ENCODE measurements at regions not wholly inside any gene's neighbourhood (a gene's known extent, or its start where the extent isn't known, plus 50 kb on each side); places are given as distances from the start of the nearest gene placed in this dataset.
A peak's percentile ranks its signal among the peaks of the same experiment; 100 is the strongest.
"Not testable (repeated sequence)": the region's sequence is repeated elsewhere in the genome, so short reads cannot be mapped to it uniquely, and the experiment has no call there.

DNA sequence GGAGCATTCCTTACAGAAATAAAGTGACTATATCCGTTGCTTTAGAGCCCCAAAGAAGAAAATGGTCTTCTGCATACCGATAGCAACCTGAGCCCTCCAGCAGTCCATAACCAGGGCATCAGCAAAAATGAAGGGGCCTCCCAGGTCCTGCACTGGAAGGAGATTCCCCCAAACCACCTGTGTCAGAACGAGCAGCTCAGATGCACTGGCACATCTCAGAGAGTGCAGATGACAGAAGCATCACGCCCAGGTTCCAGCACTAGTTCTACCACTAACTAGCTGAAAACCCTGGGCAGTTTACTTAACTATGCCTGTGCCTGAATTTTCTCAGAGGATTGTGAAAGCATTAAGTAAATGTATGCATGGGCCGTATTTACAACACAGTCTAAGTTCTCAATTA, 466.7 kb upstream of the MYT1L start:
- DNase-seq (ENCODE audit: low spot score) = no peak

DNA sequence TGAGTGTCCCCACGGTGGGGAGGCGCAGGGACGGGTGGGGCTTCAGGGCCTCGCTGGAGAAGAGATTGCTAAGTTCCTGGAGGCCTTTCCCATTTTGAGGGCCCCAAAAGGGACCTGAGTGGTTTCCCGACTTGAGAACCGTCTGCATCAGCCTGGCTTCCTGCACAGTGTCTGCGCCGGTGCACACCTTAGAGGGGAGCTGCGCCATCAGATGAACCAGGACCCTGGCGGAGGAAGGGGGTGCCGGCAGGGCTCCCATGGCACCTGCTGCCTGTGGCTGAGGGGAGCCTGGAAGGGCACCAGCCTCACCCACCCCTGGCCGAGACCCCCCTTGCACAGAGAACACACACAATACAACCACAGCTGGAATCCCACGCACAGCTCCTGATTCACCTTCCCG, 465.1 kb upstream of the MYT1L start:
- no peak for DNase-seq (ENCODE audit: low spot score)

GRCh38 chr2:2795438-2796091, 464.5 kb upstream of the MYT1L start:
- no peak for DNase-seq (ENCODE audit: low spot score)

GRCh38 chr2:2793925-2794560, 463.0 kb upstream of the MYT1L start:
- DNase-seq (ENCODE audit: low spot score) = no peak

- no peak for DNase-seq (ENCODE audit: low spot score)
Observed at GRCh38 chr2:2793514-2793913, 462.4 kb upstream of the MYT1L start.

DNA sequence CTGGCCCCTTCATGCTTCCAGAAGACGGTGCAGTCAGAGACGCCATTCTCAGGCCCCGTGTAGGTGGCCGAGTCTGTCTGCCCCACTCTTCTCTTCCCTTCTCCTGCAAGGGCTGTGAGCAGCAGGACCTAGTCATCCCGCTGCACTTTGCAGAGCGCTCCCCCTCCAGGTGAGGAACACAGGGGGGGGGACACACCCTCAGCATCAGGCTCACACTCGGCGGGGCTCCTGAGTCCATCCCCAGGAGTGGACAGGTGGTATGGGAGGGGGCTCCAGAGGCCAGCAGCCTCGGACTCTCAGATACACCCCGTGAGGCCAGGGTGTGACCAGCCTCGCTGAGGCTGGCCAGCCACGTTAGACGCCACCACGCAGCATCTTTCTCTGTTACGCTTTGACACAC, 460.5 kb upstream of the MYT1L start:
- no peak for DNase-seq (ENCODE audit: low spot score)

- no peak for DNase-seq (ENCODE audit: low spot score)
Observed at GRCh38 chr2:2791031-2791430, 460.0 kb upstream of the MYT1L start.

GRCh38 chr2:2788076-2788475, 457.0 kb upstream of the MYT1L start:
- DNase-seq (ENCODE audit: low spot score) = no peak

DNA sequence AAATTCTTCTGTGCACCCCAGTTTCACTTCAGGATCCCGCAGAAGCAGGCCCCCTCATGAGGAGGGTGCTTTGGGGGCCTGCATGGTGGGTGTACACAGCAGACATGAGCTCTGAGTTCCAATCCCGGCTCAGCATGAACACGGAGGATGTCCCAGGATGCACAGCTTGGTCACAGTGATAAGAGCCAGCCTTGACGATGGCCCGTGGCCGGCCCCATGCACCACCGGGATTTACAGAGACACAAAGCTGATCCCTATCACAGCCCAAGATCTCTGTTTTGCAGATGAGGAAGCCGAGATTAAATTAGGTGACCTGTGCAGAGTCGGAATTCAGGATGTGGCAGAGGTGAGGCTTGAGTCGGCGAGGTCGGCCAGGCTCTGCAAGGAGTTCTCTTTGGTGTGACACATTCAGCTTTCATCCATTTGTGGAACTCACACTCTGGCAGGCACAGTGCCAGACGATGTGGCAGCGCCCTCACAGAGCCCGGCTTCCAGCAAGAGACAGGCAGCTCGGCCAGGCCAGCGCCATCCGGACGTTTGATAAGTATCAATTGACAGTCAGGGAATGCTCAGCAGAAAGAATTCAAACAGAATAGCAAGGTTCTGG, 456.3 kb upstream of the MYT1L start:
- no peak for DNase-seq (ENCODE audit: low spot score)

GRCh38 chr2:2782007-2782406, 450.9 kb upstream of the MYT1L start:
- no peak for DNase-seq (ENCODE audit: low spot score)

DNA sequence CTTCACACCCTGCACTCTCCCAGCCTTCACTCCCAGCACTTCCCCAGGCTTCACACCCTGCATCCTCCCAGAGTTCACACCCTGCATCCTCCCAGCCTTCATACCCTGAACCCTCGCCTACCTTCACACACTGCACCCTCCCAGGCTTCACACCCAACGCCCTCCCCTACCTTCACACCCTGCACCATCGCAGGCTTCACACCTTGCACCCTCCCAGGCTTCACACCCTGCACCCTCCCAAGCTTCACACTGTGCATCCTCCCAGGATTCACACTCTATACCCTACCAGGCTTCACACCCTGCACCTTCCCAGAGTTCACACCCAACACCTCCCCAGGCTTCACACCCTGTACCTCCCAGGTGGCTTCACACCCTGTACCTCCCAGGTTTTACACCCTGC, 448.7 kb upstream of the MYT1L start:
- no peak for DNase-seq (ENCODE audit: low spot score)

- no peak for DNase-seq (ENCODE audit: low spot score)
Observed at GRCh38 chr2:2777876-2778275, 446.8 kb upstream of the MYT1L start.

DNA sequence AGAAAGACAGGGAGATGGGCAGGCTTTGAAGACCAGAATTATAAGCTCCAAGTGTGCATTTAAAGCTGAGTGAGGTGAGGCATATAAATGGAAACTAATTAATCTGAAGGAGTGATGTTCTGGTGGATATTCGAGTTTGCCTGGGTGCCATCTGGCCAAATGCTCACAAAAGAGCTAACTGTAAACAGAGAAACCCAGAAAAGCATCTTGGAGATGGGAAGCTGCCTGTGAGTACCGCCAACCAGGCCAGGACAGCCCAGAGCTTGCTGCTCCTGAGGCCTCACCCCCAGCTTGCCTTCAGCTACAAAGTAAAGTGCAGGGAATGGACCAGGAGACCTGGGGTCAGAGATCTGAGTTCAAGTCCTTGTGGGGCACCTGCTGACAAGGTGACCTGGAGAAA, 446.1 kb upstream of the MYT1L start:
- DNase-seq (ENCODE audit: low spot score) = no peak

GRCh38 chr2:2775018-2775417, 443.9 kb upstream of the MYT1L start:
- no peak for DNase-seq (ENCODE audit: low spot score)

- DNase-seq (ENCODE audit: low spot score) = no peak
Observed at GRCh38 chr2:2773692-2774091, 442.6 kb upstream of the MYT1L start.

GRCh38 chr2:2773080-2773479, 442.0 kb upstream of the MYT1L start:
- DNase-seq (ENCODE audit: low spot score) = not testable (repeated sequence)

DNA sequence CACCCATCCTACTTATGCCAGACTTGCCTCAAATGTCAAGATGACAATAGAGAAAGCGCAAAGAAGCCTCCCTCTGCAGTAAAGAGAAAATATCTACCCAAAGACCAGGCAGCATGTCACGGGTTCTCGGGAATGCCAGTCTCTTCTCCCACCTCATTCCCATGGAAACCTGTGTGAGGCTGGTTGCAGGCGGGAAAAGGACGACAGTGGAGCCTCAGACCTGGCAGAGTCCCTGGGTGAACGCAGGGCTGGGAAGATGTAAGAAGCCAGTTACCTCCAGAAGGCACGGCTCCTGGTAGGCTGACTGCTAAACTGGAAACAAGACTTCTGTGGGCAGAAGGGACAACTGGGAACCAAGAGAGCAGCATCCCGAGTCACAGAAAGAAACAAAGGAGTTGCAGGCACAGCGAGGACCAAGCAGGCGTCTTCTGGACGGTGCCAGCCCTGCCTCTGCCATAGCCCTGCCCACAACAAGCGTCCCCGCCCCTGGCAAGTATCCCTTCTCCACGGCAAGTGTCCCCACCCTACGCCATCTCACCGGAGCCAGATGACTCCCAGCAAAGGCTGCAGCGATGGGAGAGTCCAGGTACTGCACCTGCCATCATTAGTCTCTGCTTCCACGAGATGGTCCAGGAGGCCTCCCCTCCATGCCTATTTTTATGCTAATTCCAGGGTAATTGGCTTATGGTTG, 440.8 kb upstream of the MYT1L start:
- no peak for DNase-seq (ENCODE audit: low spot score)

DNA sequence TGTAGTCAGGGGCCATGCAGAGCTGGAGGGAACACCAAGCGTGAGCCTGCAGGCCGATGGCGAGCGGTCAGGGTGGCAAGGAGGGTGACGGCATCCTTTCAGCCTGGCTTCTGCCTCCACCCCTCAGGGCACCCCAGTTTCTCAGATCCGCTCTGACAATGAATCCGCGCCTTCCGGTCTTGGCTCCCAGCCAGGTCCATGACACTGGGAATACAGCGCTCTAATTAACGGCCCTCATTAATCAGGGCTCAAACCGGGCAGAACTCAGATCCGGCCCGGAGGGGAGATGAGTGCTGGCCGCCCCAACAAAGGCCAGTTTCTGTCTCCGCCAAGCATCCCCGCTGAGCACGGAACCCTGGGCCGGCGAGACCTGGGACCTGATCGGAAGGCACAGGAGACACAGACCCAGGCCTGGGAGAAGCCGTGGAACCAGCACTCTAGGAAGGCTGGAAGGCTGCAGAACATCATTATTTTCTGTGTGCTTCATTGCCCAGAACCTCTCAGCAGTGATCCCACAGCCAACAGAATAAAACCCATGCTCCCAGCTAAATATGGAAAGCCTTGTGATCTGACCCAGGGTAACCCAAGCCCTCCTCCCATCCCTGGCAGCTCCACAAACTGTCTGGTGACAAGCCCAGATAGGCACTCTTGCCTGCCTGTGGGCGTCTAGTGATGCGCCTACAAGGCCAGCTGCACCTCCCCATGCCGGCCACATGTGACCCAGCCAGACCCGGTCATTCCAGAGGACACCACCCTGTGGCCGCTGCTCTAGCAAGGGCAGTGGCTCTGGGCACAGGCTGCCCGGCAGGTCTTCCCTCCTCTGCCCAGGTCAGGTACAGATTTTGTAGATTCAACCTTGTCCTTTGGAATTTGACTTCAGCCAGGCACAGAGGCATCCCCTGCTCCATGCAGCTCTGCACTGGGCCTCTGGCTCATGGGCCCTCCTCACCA, 438.7 kb upstream of the MYT1L start:
- DNase-seq (ENCODE audit: low spot score) = peak; percentile 60

- DNase-seq (ENCODE audit: low spot score) = no peak
Observed at GRCh38 chr2:2768476-2768875, 437.4 kb upstream of the MYT1L start.

DNA sequence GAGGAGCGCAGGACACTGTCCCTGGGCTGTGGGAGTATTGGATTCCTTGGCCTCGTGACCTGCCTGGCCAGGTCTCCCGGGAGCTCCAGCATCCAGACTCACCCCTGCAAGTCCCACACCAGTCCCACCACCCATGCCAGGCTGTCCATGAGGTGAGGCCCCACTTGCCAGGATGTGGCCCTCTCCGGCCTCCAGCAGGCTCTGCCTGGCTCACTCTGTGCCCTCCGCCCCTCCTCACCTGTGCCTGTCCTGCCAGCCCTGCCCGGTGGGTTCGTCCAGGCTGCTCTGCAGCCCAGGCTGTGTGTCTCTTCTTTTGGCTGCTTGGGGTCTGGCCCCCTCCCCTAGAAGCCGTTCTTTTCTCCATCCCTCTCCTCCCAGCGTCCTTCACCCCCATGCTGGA, 436.8 kb upstream of the MYT1L start:
- no peak for DNase-seq (ENCODE audit: low spot score)

DNA sequence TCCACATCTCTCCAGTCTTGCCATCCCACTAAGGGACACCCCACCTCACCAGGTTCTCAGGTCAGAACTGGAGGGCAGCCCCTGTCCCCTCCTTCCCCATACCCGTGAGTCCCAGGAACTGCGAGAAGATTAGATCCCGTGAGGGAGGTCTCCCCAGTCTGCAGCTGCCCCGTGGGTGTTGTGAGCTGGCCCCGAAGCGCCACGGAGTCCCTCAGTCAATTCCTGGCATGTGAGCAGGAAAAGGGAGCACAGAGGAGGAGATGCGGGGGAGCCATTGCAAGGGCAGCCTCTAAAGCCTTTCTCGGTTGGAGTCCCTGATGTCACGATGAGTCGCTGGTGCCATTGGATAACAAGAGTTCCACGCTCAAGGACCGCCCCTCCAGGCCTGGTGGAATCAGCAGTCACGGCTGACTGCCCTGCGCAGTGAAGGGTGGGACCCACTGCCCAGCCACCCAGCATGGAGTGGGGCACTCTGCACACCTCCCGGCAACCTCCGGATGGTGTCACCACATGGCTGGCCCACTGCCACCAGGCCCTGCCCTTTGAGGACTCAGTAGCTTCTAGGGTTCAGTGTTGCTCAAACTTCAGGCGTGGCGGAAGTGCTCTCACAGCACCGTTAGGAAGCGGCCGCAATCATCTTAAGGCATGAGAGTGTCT, 434.9 kb upstream of the MYT1L start:
- DNase-seq (ENCODE audit: low spot score) = no peak
